Upper lobe of right lung (tissue), 1 donor: ENCODE measurements at regions not wholly inside any gene's neighbourhood (a gene's known extent, or its start where the extent isn't known, plus 50 kb on each side); places are given as distances from the start of the nearest gene placed in this dataset.

Experiments
- ATAC-seq: fragments of 200-7000 bp; cut with Tn5 transposase; one replicate; pipeline ENCODE4 v1.9.1; 2020; ENCODE audit warnings: mild to moderate bottlenecking, moderate library complexity
- DNase-seq: peaks from one replicate; pipeline ENCODE4 v3.0.0-alpha.2; 2020
- H3K27ac ChIP-seq: fragments of 200-600 bp; one replicate; pipeline ENCODE4 v1.8.0; 2022
- H3K27me3 ChIP-seq: fragments of 200-600 bp; one replicate; pipeline ENCODE4 v1.8.0; 2022; ENCODE audit warnings: mild to moderate bottlenecking
- H3K36me3 ChIP-seq: fragments of 200-600 bp; one replicate; pipeline ENCODE4 v1.8.0; 2022
- H3K4me1 ChIP-seq: fragments of 200-600 bp; one replicate; pipeline ENCODE4 v1.8.0; 2022
- H3K4me3 ChIP-seq: fragments of 200-600 bp; one replicate; pipeline ENCODE4 v1.8.0; 2022; ENCODE audit warnings: mild to moderate bottlenecking
- H3K9me3 ChIP-seq: fragments of 200-600 bp; one replicate; pipeline ENCODE4 v1.8.0; 2022
- CTCF ChIP-seq: fragments of 200-600 bp; IDR thresholded peaks from one replicate; pipeline ENCODE4 v1.8.0; 2022; ENCODE audit warnings: antibody characterized with exemption
- intact Hi-C: fragments of 100-400 bp; cut with DNase I; formaldehyde crosslinking; loops from one replicate; pipeline ENCODE4 v1.11.0; 2022
- donor health status: DM: no; HTN: yes; CAD: no; lungs with severe emphysema.

- no peak for DNase-seq
- H3K27me3 ChIP-seq = no peaks in the 10 kb centered on the region
Measured at GRCh38 chr12:23043646-23044045, 418.7 kb downstream of the ETNK1 start.

GRCh38 chr12:23049180-23049579, 424.2 kb downstream of the ETNK1 start:
- Histone ChIP-seq H3K4me1 (no peaks in the 10 kb centered on the region), H3K4me3 (no peak overlapping the region), H3K36me3 (no peaks in the 10 kb centered on the region), H3K9me3 (no peaks in the 10 kb centered on the region), H3K27me3 (no peaks in the 10 kb centered on the region), H3K27ac (no peak overlapping the region)
- DNase-seq (no peak), ATAC-seq (no peak)
- no peak for TF ChIP-seq CTCF
- intact Hi-C loops = no loop called here

More at GRCh38 chr12:23043646-23044045, 418.7 kb downstream of the ETNK1 start:
- Histone ChIP-seq H3K36me3 (no peaks in the 10 kb centered on the region), H3K4me1 (no peaks in the 10 kb centered on the region), H3K4me3 (no peak overlapping the region), H3K27ac (no peak overlapping the region), H3K9me3 (no peaks in the 10 kb centered on the region)
- no peak for ATAC-seq
- intact Hi-C loops = no loop called here
- no peak for TF ChIP-seq CTCF

- H3K36me3 ChIP-seq = no peaks in the 10 kb centered on the region
- no peaks in the 10 kb centered on the region for H3K9me3 ChIP-seq
- no peak overlapping the region for H3K27ac ChIP-seq
- TF ChIP-seq CTCF = peak; percentile 40
- ATAC-seq (peak; percentile 60), DNase-seq (no peak)
- intact Hi-C loops = no loop called here
- no peak overlapping the region for H3K4me3 ChIP-seq
- no peaks in the 10 kb centered on the region for H3K4me1 ChIP-seq
- H3K27me3 ChIP-seq = no peaks in the 10 kb centered on the region
Measured at GRCh38 chr12:23055004-23055403, 430.0 kb downstream of the ETNK1 start.

- no peaks in the 10 kb centered on the region for H3K36me3 ChIP-seq
- DNase-seq (no peak), ATAC-seq (no peak)
- intact Hi-C loops = no loop called here
- no peaks in the 10 kb centered on the region for H3K9me3 ChIP-seq
- no peak overlapping the region for H3K4me3 ChIP-seq
- no peaks in the 10 kb centered on the region for H3K4me1 ChIP-seq
- H3K27me3 ChIP-seq = no peaks in the 10 kb centered on the region
- H3K27ac ChIP-seq = no peak overlapping the region
- no peak for TF ChIP-seq CTCF
Measured at GRCh38 chr12:23057571-23057970, 432.6 kb downstream of the ETNK1 start.

GRCh38 chr12:23060161-23060560, 435.2 kb downstream of the ETNK1 start:
- no peak overlapping the region for H3K4me3 ChIP-seq
- no peak for TF ChIP-seq CTCF
- ATAC-seq = no peak
- intact Hi-C loops = no loop called here
- H3K4me1 ChIP-seq = no peaks in the 10 kb centered on the region
- no peak overlapping the region for H3K27ac ChIP-seq
- H3K9me3 ChIP-seq = no peaks in the 10 kb centered on the region
- no peaks in the 10 kb centered on the region for H3K36me3 ChIP-seq
- no peak for DNase-seq
- no peaks in the 10 kb centered on the region for H3K27me3 ChIP-seq

- intact Hi-C loops = no loop called here
- ATAC-seq = no peak
- Histone ChIP-seq H3K9me3 (no peaks in the 10 kb centered on the region), H3K27ac (no peak overlapping the region), H3K4me1 (no peaks in the 10 kb centered on the region), H3K27me3 (no peaks in the 10 kb centered on the region), H3K36me3 (no peaks in the 10 kb centered on the region), H3K4me3 (no peak overlapping the region)
- TF ChIP-seq CTCF = no peak
- DNase-seq = no peak
Measured at GRCh38 chr12:23063206-23063605, 438.2 kb downstream of the ETNK1 start.
